ENCODE measurements at regions not wholly inside any gene's neighbourhood (a gene's known extent, or its start where the extent isn't known, plus 50 kb on each side); places are given as distances from the start of the nearest gene placed in this dataset.
"Not testable (repeated sequence)": the region's sequence is repeated elsewhere in the genome, so short reads cannot be mapped to it uniquely, and the experiment has no call there.

- TF ChIP-seq CTCF (conservative IDR thresholded peaks at IDR 0.05); ZFX (IDR thresholded peaks at IDR 0.05): not testable (repeated sequence)
These were observed 59.6 kb downstream of the TANC2 start for GRCh38 chr17:63025637-63026036.

Data from C4-2B (cell line).